H9 (cell line): ENCODE measurements at regions not wholly inside any gene's neighbourhood (a gene's known extent, or its start where the extent isn't known, plus 50 kb on each side); places are given as distances from the start of the nearest gene placed in this dataset.
A peak's percentile ranks its signal among the peaks of the same experiment; 100 is the strongest.

Source experiments
- DNase-seq: peaks from one replicate; pipeline ENCODE4 v3.0.0-alpha.2; 2017
- H2AFZ ChIP-seq: one replicate; pipeline ENCODE4 v1.6.1; 2013; ENCODE audit warnings: mild to moderate bottlenecking, low read length, control low read depth, moderate library complexity
- H2AK5ac ChIP-seq: 2 replicates; pipeline ENCODE4 v1.6.1; 2013; ENCODE audit warnings: low read length, control low read depth, mixed read lengths; ENCODE audit not compliant: insufficient read length
- H2BK120ac ChIP-seq: one replicate; pipeline ENCODE4 v1.6.1; 2013; ENCODE audit warnings: low read depth, mild to moderate bottlenecking, low read length, control low read depth, inconsistent platforms; ENCODE audit not compliant: poor library complexity, severe bottlenecking
- H2BK12ac ChIP-seq: 2 replicates; pipeline ENCODE4 v1.6.1; 2013; ENCODE audit warnings: low read length, control low read depth, mixed read lengths, low read depth; ENCODE audit not compliant: insufficient read length
- H2BK15ac ChIP-seq: 2 replicates; pipeline ENCODE4 v1.6.1; 2013; ENCODE audit warnings: low read depth, low read length, control low read depth
- H2BK20ac ChIP-seq: one replicate; pipeline ENCODE4 v1.6.1; 2013; ENCODE audit warnings: low read depth, mild to moderate bottlenecking, low read length, control low read depth, inconsistent platforms; ENCODE audit not compliant: poor library complexity, severe bottlenecking
- H2BK5ac ChIP-seq: 2 replicates; pipeline ENCODE4 v1.6.1; 2013; ENCODE audit warnings: low read length, control low read depth, mixed read lengths; ENCODE audit not compliant: insufficient read length
- H3K14ac ChIP-seq: 2 replicates; pipeline ENCODE4 v1.6.1; 2013; ENCODE audit warnings: low read length, control low read depth; ENCODE audit not compliant: insufficient read depth
- H3K18ac ChIP-seq: 2 replicates; pipeline ENCODE4 v1.6.1; 2013; ENCODE audit warnings: low read depth, mild to moderate bottlenecking, mixed read lengths, low read length, control low read depth; ENCODE audit not compliant: insufficient read length
- H3K23ac ChIP-seq: 2 replicates; pipeline ENCODE4 v1.6.1; 2013; ENCODE audit warnings: low read length, control low read depth, mixed read lengths, low read depth; ENCODE audit not compliant: insufficient read length
- H3K23me2 ChIP-seq: 2 replicates; pipeline ENCODE4 v1.6.1; 2013; ENCODE audit warnings: low read depth, mild to moderate bottlenecking, mixed read lengths, low read length, control low read depth; ENCODE audit not compliant: insufficient read length, poor library complexity, severe bottlenecking
- H3K27ac ChIP-seq: 2 replicates; pipeline ENCODE4 v1.5.1; 2013; ENCODE audit warnings: low read length, control low read depth, mixed read lengths, low read depth; ENCODE audit not compliant: insufficient read length
- H3K27me3 ChIP-seq: 2 replicates; pipeline ENCODE4 v1.6.1; 2013; ENCODE audit warnings: low read length, control low read depth, inconsistent platforms; ENCODE audit not compliant: insufficient read depth
- H3K4ac ChIP-seq: 2 replicates; pipeline ENCODE4 v1.6.1; 2013; ENCODE audit warnings: low read depth, mild to moderate bottlenecking, control low read depth, inconsistent platforms, low read length, moderate library complexity
- H3K4me1 ChIP-seq: 2 replicates; pipeline ENCODE4 v1.6.1; 2013; ENCODE audit warnings: low read length, control low read depth, inconsistent platforms; ENCODE audit not compliant: insufficient read depth
- H3K4me2 ChIP-seq: 2 replicates; pipeline ENCODE4 v1.6.1; 2013; ENCODE audit warnings: low read length, control low read depth, mixed read lengths; ENCODE audit not compliant: insufficient read length, insufficient read depth
- H3K56ac ChIP-seq: 2 replicates; pipeline ENCODE4 v1.6.1; 2013; ENCODE audit warnings: low read depth, mild to moderate bottlenecking, mixed read lengths, low read length, control low read depth; ENCODE audit not compliant: insufficient read length
- H3K79me1 ChIP-seq: 2 replicates; pipeline ENCODE4 v1.6.1; 2013; ENCODE audit warnings: low read depth, mild to moderate bottlenecking, moderate library complexity, low read length, control low read depth, inconsistent platforms; ENCODE audit not compliant: insufficient read depth, poor library complexity, severe bottlenecking
- H3K79me2 ChIP-seq: 2 replicates; pipeline ENCODE4 v1.6.1; 2013; ENCODE audit warnings: low read length, control low read depth, inconsistent platforms; ENCODE audit not compliant: insufficient read depth
- H3K9ac ChIP-seq: 2 replicates; pipeline ENCODE4 v1.6.1; 2013; ENCODE audit warnings: low read length, control low read depth, mixed read lengths; ENCODE audit not compliant: insufficient read length; ENCODE audit errors: extremely low read depth
- H3K9me3 ChIP-seq: one replicate; pipeline ENCODE4 v1.6.1; 2013; ENCODE audit warnings: low read depth, low read length, inconsistent platforms; ENCODE audit not compliant: control insufficient read depth
- H3T11ph ChIP-seq: one replicate; pipeline ENCODE4 v1.6.1; 2013; ENCODE audit warnings: mild to moderate bottlenecking, low read length, control low read depth, inconsistent platforms
- H4K20me1 ChIP-seq: one replicate; pipeline ENCODE4 v1.6.1; 2013; ENCODE audit not compliant: control insufficient read depth, insufficient read length, insufficient read depth
- H4K5ac ChIP-seq: 2 replicates; pipeline ENCODE4 v1.6.1; 2013; ENCODE audit warnings: low read depth, mild to moderate bottlenecking, mixed read lengths, low read length, control low read depth; ENCODE audit not compliant: insufficient read length
- H4K8ac ChIP-seq: replicated peaks from 2 replicates; pipeline ENCODE4 v1.6.1; 2013; ENCODE audit warnings: low read length, control low read depth, mixed read lengths, low read depth; ENCODE audit not compliant: insufficient read length
- H4K91ac ChIP-seq: 2 replicates; pipeline ENCODE4 v1.6.1; 2013; ENCODE audit warnings: low read depth, mild to moderate bottlenecking, moderate library complexity, mixed read lengths, low read length, control low read depth; ENCODE audit not compliant: insufficient read length
- H3K27ac Mint-ChIP-seq, 3 experiments: 2 replicates in 2 of 3; 3 replicates in 1 of 3; pipeline ENCODE4 v1.8.0; 2020 to 2021; ENCODE audit warnings: mixed read lengths in 3 of 3, mild to moderate bottlenecking in 1 of 3, moderate library complexity in 1 of 3
- H3K27me3 Mint-ChIP-seq: 2 replicates; pipeline ENCODE4 v1.8.0; 2021; ENCODE audit warnings: low read depth, mild to moderate bottlenecking, moderate library complexity, mixed read lengths
- H3K36me3 Mint-ChIP-seq, 3 experiments: 2 replicates in 2 of 3; 3 replicates in 1 of 3; pipeline ENCODE4 v1.8.0; 2020 to 2021; ENCODE audit warnings: low read depth in 3 of 3, mixed read lengths in 3 of 3; ENCODE audit not compliant: insufficient read depth in 1 of 3
- H3K4me1 Mint-ChIP-seq, 2 experiments: 2 replicates each; pipeline ENCODE4 v1.8.0; 2020; ENCODE audit warnings: mixed read lengths in 2 of 2
- H3K4me3 Mint-ChIP-seq, 2 experiments: 2 replicates in 1 of 2; 3 replicates in 1 of 2; pipeline ENCODE4 v1.8.0; 2020 to 2021; ENCODE audit warnings: mild to moderate bottlenecking in 2 of 2, mixed read lengths in 2 of 2, moderate library complexity in 1 of 2
- H3K9me3 Mint-ChIP-seq, 2 experiments: 2 replicates in 1 of 2; 3 replicates in 1 of 2; pipeline ENCODE4 v1.8.0; 2020; ENCODE audit warnings: mild to moderate bottlenecking in 2 of 2, mixed read lengths in 2 of 2, moderate library complexity in 1 of 2
- WGBS: extraction: QIAGEN DNeasy Blood & Tissue Kit; methylation state at CpG from one replicate; pipeline ENCODE4 v1.1.7; 2013; ENCODE audit warnings: missing lambda C conversion rate, low lambda C conversion rate, mixed read lengths; ENCODE audit not compliant: insufficient read length; ENCODE audit errors: extremely low coverage; 5-methylcytosine and 5-hydroxymethylcytosine counted together
- TF ChIP-seq, protein P1 (sequence below): fragments of 200-600 bp; sonication (generic); conservative IDR thresholded peaks from 3 replicates; pipeline ENCODE4 v1.8.0; 2021; ENCODE audit warnings: antibody characterized with exemption, mild to moderate bottlenecking

DNA sequence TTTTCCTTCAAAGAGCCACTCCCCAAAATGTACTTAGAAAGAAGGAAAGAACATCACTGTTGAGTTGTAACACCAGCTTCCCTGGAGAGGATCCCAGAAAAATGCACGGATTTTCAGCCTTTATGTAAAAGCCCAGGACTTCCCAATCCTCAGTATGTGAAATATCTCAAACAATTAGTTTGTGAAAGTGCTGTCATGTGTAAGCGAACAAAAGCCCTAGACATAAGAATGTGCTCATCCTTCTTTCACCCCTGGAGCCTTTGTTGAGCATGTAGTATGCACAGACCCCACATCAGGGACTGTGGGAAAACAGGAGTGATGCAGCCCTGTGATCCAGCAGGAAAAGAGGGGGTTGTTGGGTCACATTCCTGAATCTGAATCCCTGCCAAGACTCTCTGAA lies 441.4 kb upstream of the ZNF507 start:
- no peak overlapping the region for H2BK5ac ChIP-seq
- DNase-seq = no peak

More for the DNA sequence above, 441.4 kb upstream of the ZNF507 start:
- no CpG with 5 or more reads among the region's 2 CpGs for WGBS
- Mint-ChIP-seq H3K27me3 (no peaks in the 10 kb centered on the region; the same call in none of the 2 replicates), H3K9me3 (no peaks in the 10 kb centered on the region), H3K4me1 (peaks cover 10 to 12% of the 10 kb centered on the region in 2 experiments; a peak in 3 of 4 replicates), H3K27ac (peak overlapping the region in 1 of 3 experiments; percentile 50; a peak in 1 of 7 replicates), H3K36me3 (no peaks in the 10 kb centered on the region), H3K4me3 (no peak overlapping the region)
- Histone ChIP-seq H3T11ph (no peak overlapping the region), H3K4me2 (no peak overlapping the region), H3K4me1 (peaks cover 6% of the 10 kb centered on the region; the same call in 1 of the 2 replicates), H4K91ac (no peak overlapping the region), H3K27ac (no peak overlapping the region), H3K79me2 (no peaks in the 10 kb centered on the region), H3K56ac (no peak overlapping the region), H3K23ac (no peak overlapping the region), H3K23me2 (no peaks in the 10 kb centered on the region), H4K8ac (no peak overlapping the region), H2AFZ (no peak overlapping the region), H3K14ac (no peak overlapping the region), H2AK5ac (no peak overlapping the region), H3K9me3 (no peaks in the 10 kb centered on the region), H4K5ac (no peak overlapping the region), H2BK15ac (no peak overlapping the region), H3K4ac (no peak overlapping the region), H2BK12ac (no peak overlapping the region), H3K27me3 (no peaks in the 10 kb centered on the region), H3K9ac (no peak overlapping the region), H2BK120ac (no peak overlapping the region), H3K18ac (no peak overlapping the region), H4K20me1 (no peaks in the 10 kb centered on the region), H3K79me1 (no peaks in the 10 kb centered on the region), H2BK20ac (no peak overlapping the region)
- TF ChIP-seq, protein P1, sequence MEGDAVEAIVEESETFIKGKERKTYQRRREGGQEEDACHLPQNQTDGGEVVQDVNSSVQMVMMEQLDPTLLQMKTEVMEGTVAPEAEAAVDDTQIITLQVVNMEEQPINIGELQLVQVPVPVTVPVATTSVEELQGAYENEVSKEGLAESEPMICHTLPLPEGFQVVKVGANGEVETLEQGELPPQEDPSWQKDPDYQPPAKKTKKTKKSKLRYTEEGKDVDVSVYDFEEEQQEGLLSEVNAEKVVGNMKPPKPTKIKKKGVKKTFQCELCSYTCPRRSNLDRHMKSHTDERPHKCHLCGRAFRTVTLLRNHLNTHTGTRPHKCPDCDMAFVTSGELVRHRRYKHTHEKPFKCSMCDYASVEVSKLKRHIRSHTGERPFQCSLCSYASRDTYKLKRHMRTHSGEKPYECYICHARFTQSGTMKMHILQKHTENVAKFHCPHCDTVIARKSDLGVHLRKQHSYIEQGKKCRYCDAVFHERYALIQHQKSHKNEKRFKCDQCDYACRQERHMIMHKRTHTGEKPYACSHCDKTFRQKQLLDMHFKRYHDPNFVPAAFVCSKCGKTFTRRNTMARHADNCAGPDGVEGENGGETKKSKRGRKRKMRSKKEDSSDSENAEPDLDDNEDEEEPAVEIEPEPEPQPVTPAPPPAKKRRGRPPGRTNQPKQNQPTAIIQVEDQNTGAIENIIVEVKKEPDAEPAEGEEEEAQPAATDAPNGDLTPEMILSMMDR = no peak
